ENCODE measurements at regions not wholly inside any gene's neighbourhood (a gene's known extent, or its start where the extent isn't known, plus 50 kb on each side); places are given as distances from the start of the nearest gene placed in this dataset.

- TF ChIP-seq CTCF (conservative IDR thresholded peaks at IDR 0.05; ENCODE audit: low read length) (no peak), EZH2phosphoT487 (IDR thresholded peaks at IDR 0.05; ENCODE audit: borderline replicate concordance) (no peak)
Measured at GRCh38 chr9:101795147-101795546, 56.7 kb upstream of the GRIN3A start.
